H9 (cell line): ENCODE measurements at regions not wholly inside any gene's neighbourhood (a gene's known extent, or its start where the extent isn't known, plus 50 kb on each side); places are given as distances from the start of the nearest gene placed in this dataset.

Experiments
- DNase-seq: peaks from one replicate; pipeline ENCODE4 v3.0.0-alpha.2; 2017
- H2AFZ ChIP-seq: one replicate; pipeline ENCODE4 v1.6.1; 2013; ENCODE audit warnings: mild to moderate bottlenecking, low read length, control low read depth, moderate library complexity
- H2AK5ac ChIP-seq: 2 replicates; pipeline ENCODE4 v1.6.1; 2013; ENCODE audit warnings: low read length, control low read depth, mixed read lengths; ENCODE audit not compliant: insufficient read length
- H2BK120ac ChIP-seq: one replicate; pipeline ENCODE4 v1.6.1; 2013; ENCODE audit warnings: low read depth, mild to moderate bottlenecking, low read length, control low read depth, inconsistent platforms; ENCODE audit not compliant: poor library complexity, severe bottlenecking
- H2BK12ac ChIP-seq: 2 replicates; pipeline ENCODE4 v1.6.1; 2013; ENCODE audit warnings: low read length, control low read depth, mixed read lengths, low read depth; ENCODE audit not compliant: insufficient read length
- H2BK15ac ChIP-seq: 2 replicates; pipeline ENCODE4 v1.6.1; 2013; ENCODE audit warnings: low read depth, low read length, control low read depth
- H2BK20ac ChIP-seq: one replicate; pipeline ENCODE4 v1.6.1; 2013; ENCODE audit warnings: low read depth, mild to moderate bottlenecking, low read length, control low read depth, inconsistent platforms; ENCODE audit not compliant: poor library complexity, severe bottlenecking
- H2BK5ac ChIP-seq: 2 replicates; pipeline ENCODE4 v1.6.1; 2013; ENCODE audit warnings: low read length, control low read depth, mixed read lengths; ENCODE audit not compliant: insufficient read length
- H3K14ac ChIP-seq: 2 replicates; pipeline ENCODE4 v1.6.1; 2013; ENCODE audit warnings: low read length, control low read depth; ENCODE audit not compliant: insufficient read depth
- H3K18ac ChIP-seq: 2 replicates; pipeline ENCODE4 v1.6.1; 2013; ENCODE audit warnings: low read depth, mild to moderate bottlenecking, mixed read lengths, low read length, control low read depth; ENCODE audit not compliant: insufficient read length
- H3K23ac ChIP-seq: 2 replicates; pipeline ENCODE4 v1.6.1; 2013; ENCODE audit warnings: low read length, control low read depth, mixed read lengths, low read depth; ENCODE audit not compliant: insufficient read length
- H3K23me2 ChIP-seq: 2 replicates; pipeline ENCODE4 v1.6.1; 2013; ENCODE audit warnings: low read depth, mild to moderate bottlenecking, mixed read lengths, low read length, control low read depth; ENCODE audit not compliant: insufficient read length, poor library complexity, severe bottlenecking
- H3K27ac ChIP-seq: 2 replicates; pipeline ENCODE4 v1.5.1; 2013; ENCODE audit warnings: low read length, control low read depth, mixed read lengths, low read depth; ENCODE audit not compliant: insufficient read length
- H3K27me3 ChIP-seq: 2 replicates; pipeline ENCODE4 v1.6.1; 2013; ENCODE audit warnings: low read length, control low read depth, inconsistent platforms; ENCODE audit not compliant: insufficient read depth
- H3K4ac ChIP-seq: 2 replicates; pipeline ENCODE4 v1.6.1; 2013; ENCODE audit warnings: low read depth, mild to moderate bottlenecking, control low read depth, inconsistent platforms, low read length, moderate library complexity
- H3K4me1 ChIP-seq: 2 replicates; pipeline ENCODE4 v1.6.1; 2013; ENCODE audit warnings: low read length, control low read depth, inconsistent platforms; ENCODE audit not compliant: insufficient read depth
- H3K4me2 ChIP-seq: 2 replicates; pipeline ENCODE4 v1.6.1; 2013; ENCODE audit warnings: low read length, control low read depth, mixed read lengths; ENCODE audit not compliant: insufficient read length, insufficient read depth
- H3K56ac ChIP-seq: 2 replicates; pipeline ENCODE4 v1.6.1; 2013; ENCODE audit warnings: low read depth, mild to moderate bottlenecking, mixed read lengths, low read length, control low read depth; ENCODE audit not compliant: insufficient read length
- H3K79me1 ChIP-seq: 2 replicates; pipeline ENCODE4 v1.6.1; 2013; ENCODE audit warnings: low read depth, mild to moderate bottlenecking, moderate library complexity, low read length, control low read depth, inconsistent platforms; ENCODE audit not compliant: insufficient read depth, poor library complexity, severe bottlenecking
- H3K79me2 ChIP-seq: 2 replicates; pipeline ENCODE4 v1.6.1; 2013; ENCODE audit warnings: low read length, control low read depth, inconsistent platforms; ENCODE audit not compliant: insufficient read depth
- H3K9ac ChIP-seq: 2 replicates; pipeline ENCODE4 v1.6.1; 2013; ENCODE audit warnings: low read length, control low read depth, mixed read lengths; ENCODE audit not compliant: insufficient read length; ENCODE audit errors: extremely low read depth
- H3K9me3 ChIP-seq: one replicate; pipeline ENCODE4 v1.6.1; 2013; ENCODE audit warnings: low read depth, low read length, inconsistent platforms; ENCODE audit not compliant: control insufficient read depth
- H3T11ph ChIP-seq: one replicate; pipeline ENCODE4 v1.6.1; 2013; ENCODE audit warnings: mild to moderate bottlenecking, low read length, control low read depth, inconsistent platforms
- H4K20me1 ChIP-seq: one replicate; pipeline ENCODE4 v1.6.1; 2013; ENCODE audit not compliant: control insufficient read depth, insufficient read length, insufficient read depth
- H4K5ac ChIP-seq: 2 replicates; pipeline ENCODE4 v1.6.1; 2013; ENCODE audit warnings: low read depth, mild to moderate bottlenecking, mixed read lengths, low read length, control low read depth; ENCODE audit not compliant: insufficient read length
- H4K8ac ChIP-seq: replicated peaks from 2 replicates; pipeline ENCODE4 v1.6.1; 2013; ENCODE audit warnings: low read length, control low read depth, mixed read lengths, low read depth; ENCODE audit not compliant: insufficient read length
- H4K91ac ChIP-seq: 2 replicates; pipeline ENCODE4 v1.6.1; 2013; ENCODE audit warnings: low read depth, mild to moderate bottlenecking, moderate library complexity, mixed read lengths, low read length, control low read depth; ENCODE audit not compliant: insufficient read length
- H3K27ac Mint-ChIP-seq, 3 experiments: 2 replicates in 2 of 3; 3 replicates in 1 of 3; pipeline ENCODE4 v1.8.0; 2020 to 2021; ENCODE audit warnings: mixed read lengths in 3 of 3, mild to moderate bottlenecking in 1 of 3, moderate library complexity in 1 of 3
- H3K27me3 Mint-ChIP-seq: 2 replicates; pipeline ENCODE4 v1.8.0; 2021; ENCODE audit warnings: low read depth, mild to moderate bottlenecking, moderate library complexity, mixed read lengths
- H3K36me3 Mint-ChIP-seq, 3 experiments: 2 replicates in 2 of 3; 3 replicates in 1 of 3; pipeline ENCODE4 v1.8.0; 2020 to 2021; ENCODE audit warnings: low read depth in 3 of 3, mixed read lengths in 3 of 3; ENCODE audit not compliant: insufficient read depth in 1 of 3
- H3K4me1 Mint-ChIP-seq, 2 experiments: 2 replicates each; pipeline ENCODE4 v1.8.0; 2020; ENCODE audit warnings: mixed read lengths in 2 of 2
- H3K4me3 Mint-ChIP-seq, 2 experiments: 2 replicates in 1 of 2; 3 replicates in 1 of 2; pipeline ENCODE4 v1.8.0; 2020 to 2021; ENCODE audit warnings: mild to moderate bottlenecking in 2 of 2, mixed read lengths in 2 of 2, moderate library complexity in 1 of 2
- H3K9me3 Mint-ChIP-seq, 2 experiments: 2 replicates in 1 of 2; 3 replicates in 1 of 2; pipeline ENCODE4 v1.8.0; 2020; ENCODE audit warnings: mild to moderate bottlenecking in 2 of 2, mixed read lengths in 2 of 2, moderate library complexity in 1 of 2
- WGBS: extraction: QIAGEN DNeasy Blood & Tissue Kit; methylation state at CpG from one replicate; pipeline ENCODE4 v1.1.7; 2013; ENCODE audit warnings: missing lambda C conversion rate, low lambda C conversion rate, mixed read lengths; ENCODE audit not compliant: insufficient read length; ENCODE audit errors: extremely low coverage; 5-methylcytosine and 5-hydroxymethylcytosine counted together
- TF ChIP-seq, protein P1 (sequence below): fragments of 200-600 bp; sonication (generic); conservative IDR thresholded peaks from 3 replicates; pipeline ENCODE4 v1.8.0; 2021; ENCODE audit warnings: antibody characterized with exemption, mild to moderate bottlenecking

DNA sequence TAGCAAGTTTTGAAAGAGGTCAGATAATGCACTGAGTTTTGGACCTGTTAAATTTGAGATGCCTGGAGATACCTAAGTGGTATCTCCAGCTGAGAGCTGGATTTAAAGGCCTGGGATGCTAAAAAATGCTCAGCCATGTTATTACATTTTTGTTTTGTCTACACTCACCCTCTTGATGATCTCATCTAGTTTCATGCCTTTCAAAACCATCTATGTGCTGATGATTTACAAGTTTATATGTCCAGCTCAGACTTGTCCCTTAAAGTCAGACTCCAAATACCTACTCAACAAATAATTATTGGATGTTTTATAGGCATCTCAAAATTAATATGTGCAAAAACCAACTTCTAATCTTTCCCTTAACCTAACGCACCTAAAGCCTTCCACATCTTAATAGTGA lies 103.6 kb upstream of the OR9G4 start:
- DNase-seq = no peak
- Histone ChIP-seq H3K27ac (no peak overlapping the region), H3K23me2 (no peaks in the 10 kb centered on the region), H3T11ph (no peak overlapping the region), H3K9me3 (no peaks in the 10 kb centered on the region), H3K27me3 (no peaks in the 10 kb centered on the region), H2BK120ac (no peak overlapping the region), H3K4me1 (no peaks in the 10 kb centered on the region), H2AK5ac (no peak overlapping the region), H4K20me1 (no peaks in the 10 kb centered on the region), H4K8ac (no peak overlapping the region), H3K79me2 (no peaks in the 10 kb centered on the region), H2AFZ (no peak overlapping the region), H2BK20ac (no peak overlapping the region), H3K79me1 (no peaks in the 10 kb centered on the region), H2BK5ac (no peak overlapping the region), H4K91ac (no peak overlapping the region), H3K4me2 (no peak overlapping the region), H3K4ac (no peak overlapping the region), H2BK15ac (no peak overlapping the region), H3K18ac (no peak overlapping the region), H3K14ac (no peak overlapping the region), H2BK12ac (no peak overlapping the region), H3K23ac (no peak overlapping the region), H3K56ac (no peak overlapping the region), H4K5ac (no peak overlapping the region), H3K9ac (no peak overlapping the region)
- no peaks in the 10 kb centered on the region; the same call in none of the 2 replicates for H3K27me3 Mint-ChIP-seq
- no peaks in the 10 kb centered on the region; a peak in 2 of 7 replicates for H3K36me3 Mint-ChIP-seq
- TF ChIP-seq, protein P1, sequence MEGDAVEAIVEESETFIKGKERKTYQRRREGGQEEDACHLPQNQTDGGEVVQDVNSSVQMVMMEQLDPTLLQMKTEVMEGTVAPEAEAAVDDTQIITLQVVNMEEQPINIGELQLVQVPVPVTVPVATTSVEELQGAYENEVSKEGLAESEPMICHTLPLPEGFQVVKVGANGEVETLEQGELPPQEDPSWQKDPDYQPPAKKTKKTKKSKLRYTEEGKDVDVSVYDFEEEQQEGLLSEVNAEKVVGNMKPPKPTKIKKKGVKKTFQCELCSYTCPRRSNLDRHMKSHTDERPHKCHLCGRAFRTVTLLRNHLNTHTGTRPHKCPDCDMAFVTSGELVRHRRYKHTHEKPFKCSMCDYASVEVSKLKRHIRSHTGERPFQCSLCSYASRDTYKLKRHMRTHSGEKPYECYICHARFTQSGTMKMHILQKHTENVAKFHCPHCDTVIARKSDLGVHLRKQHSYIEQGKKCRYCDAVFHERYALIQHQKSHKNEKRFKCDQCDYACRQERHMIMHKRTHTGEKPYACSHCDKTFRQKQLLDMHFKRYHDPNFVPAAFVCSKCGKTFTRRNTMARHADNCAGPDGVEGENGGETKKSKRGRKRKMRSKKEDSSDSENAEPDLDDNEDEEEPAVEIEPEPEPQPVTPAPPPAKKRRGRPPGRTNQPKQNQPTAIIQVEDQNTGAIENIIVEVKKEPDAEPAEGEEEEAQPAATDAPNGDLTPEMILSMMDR = no peak
- peaks cover 4 to 20% of the 10 kb centered on the region in 2 experiments; a peak in 4 of 5 replicates for H3K9me3 Mint-ChIP-seq
- H3K4me1 Mint-ChIP-seq = no peaks in the 10 kb centered on the region
- H3K27ac Mint-ChIP-seq = no peak overlapping the region
- WGBS = 100% methylated on average over 1 of the region's 1 CpG
- H3K4me3 Mint-ChIP-seq = no peak overlapping the region
